HepG2 (cell line): ENCODE measurements at regions not wholly inside any gene's neighbourhood (a gene's known extent, or its start where the extent isn't known, plus 50 kb on each side); places are given as distances from the start of the nearest gene placed in this dataset.

Experiments used
- ATAC-seq: fragments of 200-7000 bp; cut with Tn5 transposase; 3 replicates; pipeline ENCODE4 v1.9.1; 2020; ENCODE audit warnings: mild to moderate bottlenecking, moderate library complexity
- BruUV-seq: library from RNA; stranded (reverse); fragments of 400-500 nt; replicated peaks from 2 replicates; lab custom pipeline; 2021; lab: Mats Ljungman, UMichigan
- CTCF ChIA-PET: fragments of 300-600 bp; formaldehyde crosslinking; extraction: SDS; loops from one replicate; lab custom pipeline; 2021; ENCODE audit warnings: low total read pairs, inconsistent platforms, low intra/inter-chr PET ratio; lab: Yijun Ruan, JAX
- POLR2A ChIA-PET: fragments of 350-600 bp; sonication (Branson Sonifier 250); formaldehyde crosslinking; loops from one replicate; lab custom pipeline; 2020; ENCODE audit warnings: antibody characterized with exemption, inconsistent platforms; lab: Yijun Ruan, JAX
- DNase-seq: peaks from one replicate; pipeline ENCODE4 v3.0.0-alpha.2; 2015; ENCODE audit warnings: low spot score
- FAIRE-seq: peaks from 3 replicates; lab custom pipeline; 2011; peaks lifted over from hg19 to GRCh38; lab: Jason Lieb, UNC
- H2AFZ ChIP-seq: one replicate; pipeline ENCODE4 v1.6.1; 2011; ENCODE audit warnings: low read length, inconsistent platforms
- H3K27ac ChIP-seq: fragments of 300-600 bp; 3 replicates; pipeline ENCODE4 v1.8.0; 2011; ENCODE audit warnings: mixed run types, mild to moderate bottlenecking, mixed read lengths, low read length, inconsistent platforms; ENCODE audit not compliant: insufficient read depth; ENCODE audit errors: extremely low read length
- H3K27me3 ChIP-seq, 2 experiments: fragments of 200-600 bp in 1 of 2; 2 replicates in 1 of 2; 3 replicates in 1 of 2; pipeline versions ENCODE4 v1.6.0 to v1.8.0; 2011; ENCODE audit warnings: low read length in 2 of 2, mild to moderate bottlenecking in 2 of 2, moderate library complexity in 2 of 2, inconsistent platforms in 1 of 2; ENCODE audit not compliant: insufficient read depth in 2 of 2, control insufficient read depth in 1 of 2
- H3K36me3 ChIP-seq, 2 experiments: fragments of 200-600 bp in 1 of 2; replicated peaks in 1 of 2; 2 replicates in 1 of 2; 3 replicates in 1 of 2; pipeline versions ENCODE4 v1.5.1 to v1.8.0; 2011; ENCODE audit warnings: low read length in 2 of 2, inconsistent platforms in 1 of 2; ENCODE audit not compliant: insufficient read depth in 2 of 2, control insufficient read depth in 1 of 2
- H3K4me1 ChIP-seq: 2 replicates; pipeline ENCODE4 v1.5.1; 2012; ENCODE audit warnings: low read length, inconsistent platforms; ENCODE audit not compliant: insufficient read depth
- H3K4me2 ChIP-seq: 2 replicates; pipeline ENCODE4 v1.6.0; 2011; ENCODE audit warnings: low read depth, low read length, inconsistent platforms
- H3K4me3 ChIP-seq, 3 experiments: fragments of 200-600 bp in 1 of 3; sonication (generic), shearing (Covaris generic) in 1 of 3; replicated peaks in 1 of 3; 2 replicates each; pipeline ENCODE4 v1.5.1; 2011 to 2016; ENCODE audit warnings: low read length in 3 of 3, inconsistent platforms in 2 of 3, low read depth in 2 of 3, mild to moderate bottlenecking in 2 of 3, control low read depth in 1 of 3, mixed read lengths in 1 of 3; ENCODE audit not compliant: insufficient read depth in 1 of 3
- H3K79me2 ChIP-seq: one replicate; pipeline ENCODE4 v1.6.1; 2011; ENCODE audit warnings: low read length, inconsistent platforms; ENCODE audit not compliant: insufficient read depth
- H3K9ac ChIP-seq: 2 replicates; pipeline ENCODE4 v1.6.0; 2011; ENCODE audit warnings: mild to moderate bottlenecking, low read depth, low read length, inconsistent platforms; ENCODE audit not compliant: insufficient read depth
- H3K9me3 ChIP-seq: 2 replicates; pipeline ENCODE4 v1.5.1; 2012; ENCODE audit warnings: mild to moderate bottlenecking, low read length
- H4K20me1 ChIP-seq: 2 replicates; pipeline ENCODE4 v1.6.0; 2011; ENCODE audit warnings: inconsistent platforms, mild to moderate bottlenecking, low read length, moderate library complexity; ENCODE audit not compliant: insufficient read depth
- AGO2 ChIP-seq: fragments of 200-400 bp; formaldehyde crosslinking; optimal IDR thresholded peaks from 2 replicates; pipeline ENCODE3; 2017; ENCODE audit warnings: mild to moderate bottlenecking, low read depth, low read length, moderate library complexity
- HMG20B ChIP-seq: conservative IDR thresholded peaks from 2 replicates; pipeline ENCODE4 v1.6.1; 2016; ENCODE audit warnings: missing genetic modification reagents, missing compliant biosample characterization
- POGZ ChIP-seq: sonication (generic); formaldehyde crosslinking; IDR thresholded peaks from 2 replicates; pipeline ENCODE4 v1.4.0; 2020; ENCODE audit warnings: mild to moderate bottlenecking, missing genetic modification reagents
- REPIN1 ChIP-seq: sonication (generic); formaldehyde crosslinking; IDR thresholded peaks from 2 replicates; pipeline ENCODE4 v1.8.0; 2022; ENCODE audit warnings: missing genetic modification reagents, low read depth, mild to moderate bottlenecking, borderline replicate concordance
- STAT5B ChIP-seq: sonication (generic); formaldehyde crosslinking; IDR thresholded peaks from 2 replicates; pipeline ENCODE4 v1.4.0; 2020; ENCODE audit warnings: missing genetic modification reagents
- ZNF234 ChIP-seq: sonication (generic); formaldehyde crosslinking; conservative IDR thresholded peaks from 2 replicates; pipeline ENCODE4 v1.5.1; 2020; ENCODE audit warnings: mild to moderate bottlenecking, missing genetic modification reagents
- ZNF850 ChIP-seq: sonication (generic); formaldehyde crosslinking; conservative IDR thresholded peaks from 2 replicates; pipeline ENCODE4 v1.9.0; 2021; ENCODE audit warnings: mild to moderate bottlenecking, missing genetic modification reagents
- WGBS: methylation state at CpG from one replicate; pipeline ENCODE4 v1.1.6; 2017; ENCODE audit warnings: low lambda C conversion rate; 5-methylcytosine and 5-hydroxymethylcytosine counted together
- in situ Hi-C: cut with HindIII; loops from 2 replicates; pipeline ENCODE4 v1.10.0; 2017; ENCODE audit warnings: low pct_unique_long_range_greater_than_20kb; ENCODE audit not compliant: extremely low pct_ligation_motif_present
- intact Hi-C: fragments of 100-400 bp; cut with micrococcal nuclease; formaldehyde crosslinking; loops from one replicate; pipeline ENCODE4 v1.10.0; 2022; ENCODE audit not compliant: unreplicated experiment
- TF ChIP-seq, protein P1 (sequence below): sonication (generic); formaldehyde crosslinking; IDR thresholded peaks from 2 replicates; pipeline ENCODE4 v1.4.0; 2020; ENCODE audit warnings: missing genetic modification reagents, mild to moderate bottlenecking, borderline replicate concordance
- TF ChIP-seq, protein P2 (sequence below): sonication (generic); formaldehyde crosslinking; IDR thresholded peaks from 2 replicates; pipeline ENCODE4 v1.4.0; 2020; ENCODE audit warnings: missing genetic modification reagents

DNA sequence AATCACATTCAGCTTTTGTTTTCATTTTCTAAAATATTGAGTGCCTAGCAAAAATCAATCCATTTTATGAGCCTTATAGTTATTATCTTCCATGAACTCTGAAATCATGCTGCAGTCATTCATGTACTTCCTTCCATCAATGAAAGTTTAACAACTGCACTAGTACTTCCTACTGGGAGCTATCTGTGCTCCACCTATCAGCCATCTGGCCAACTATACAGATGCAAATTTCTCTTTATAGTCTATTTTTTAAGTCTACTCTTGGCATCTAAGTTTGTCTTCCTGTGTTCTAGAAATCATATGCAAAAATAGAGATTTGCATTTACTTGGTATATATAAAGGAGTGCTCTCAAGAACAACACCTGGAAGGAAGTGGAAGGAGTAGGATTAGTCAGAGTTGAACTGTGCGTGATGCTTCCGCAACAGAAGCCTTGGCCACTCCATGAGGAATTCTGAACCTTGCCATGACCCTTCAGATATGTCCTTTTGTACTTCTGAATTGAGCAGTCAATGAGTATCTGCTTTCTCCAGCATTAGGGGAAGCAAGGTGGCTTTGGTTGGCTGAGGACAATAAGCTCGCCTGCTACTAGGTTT is 403.2 kb upstream of the ADAMTS5 start:
- ATAC-seq (no peak), DNase-seq (no peak), FAIRE-seq (no peak)
- Histone ChIP-seq H3K4me2 (no peak overlapping the region), H3K27ac (no peak overlapping the region), H4K20me1 (no peaks in the 10 kb centered on the region), H3K4me1 (no peaks in the 10 kb centered on the region), H3K36me3 (no peaks in the 10 kb centered on the region), H3K27me3 (no peaks in the 10 kb centered on the region), H2AFZ (no peak overlapping the region), H3K9me3 (peaks cover 99% of the 10 kb centered on the region), H3K79me2 (no peaks in the 10 kb centered on the region), H3K9ac (no peak overlapping the region), H3K4me3 (no peak overlapping the region)
- POLR2A ChIA-PET = no interaction called here
- WGBS = 28% methylated on average over 3 of the region's 3 CpGs
- CTCF ChIA-PET = no interaction called here
- intact Hi-C loops (no loop called here), in situ Hi-C loops (no loop called here)
- TF ChIP-seq STAT5B = no peak
- no peak for TF ChIP-seq ZNF850 (CRISPR knock-in tag)
- TF ChIP-seq, protein P1, sequence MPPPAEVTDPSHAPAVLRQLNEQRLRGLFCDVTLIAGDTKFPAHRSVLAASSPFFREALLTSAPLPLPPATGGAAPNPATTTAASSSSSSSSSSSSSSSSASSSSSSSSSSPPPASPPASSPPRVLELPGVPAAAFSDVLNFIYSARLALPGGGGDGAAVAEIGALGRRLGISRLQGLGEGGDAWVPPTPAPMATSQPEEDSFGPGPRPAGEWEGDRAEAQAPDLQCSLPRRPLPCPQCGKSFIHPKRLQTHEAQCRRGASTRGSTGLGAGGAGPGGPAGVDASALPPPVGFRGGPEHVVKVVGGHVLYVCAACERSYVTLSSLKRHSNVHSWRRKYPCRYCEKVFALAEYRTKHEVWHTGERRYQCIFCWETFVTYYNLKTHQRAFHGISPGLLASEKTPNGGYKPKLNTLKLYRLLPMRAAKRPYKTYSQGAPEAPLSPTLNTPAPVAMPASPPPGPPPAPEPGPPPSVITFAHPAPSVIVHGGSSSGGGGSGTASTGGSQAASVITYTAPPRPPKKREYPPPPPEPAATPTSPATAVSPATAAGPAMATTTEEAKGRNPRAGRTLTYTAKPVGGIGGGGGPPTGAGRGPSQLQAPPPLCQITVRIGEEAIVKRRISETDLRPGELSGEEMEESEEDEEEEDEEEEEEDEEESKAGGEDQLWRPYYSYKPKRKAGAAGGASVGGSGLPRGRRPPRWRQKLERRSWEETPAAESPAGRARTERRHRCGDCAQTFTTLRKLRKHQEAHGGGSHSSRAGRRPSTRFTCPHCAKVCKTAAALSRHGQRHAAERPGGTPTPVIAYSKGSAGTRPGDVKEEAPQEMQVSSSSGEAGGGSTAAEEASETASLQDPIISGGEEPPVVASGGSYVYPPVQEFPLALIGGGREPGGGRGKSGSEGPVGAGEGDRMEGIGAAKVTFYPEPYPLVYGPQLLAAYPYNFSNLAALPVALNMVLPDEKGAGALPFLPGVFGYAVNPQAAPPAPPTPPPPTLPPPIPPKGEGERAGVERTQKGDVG (CRISPR knock-in tag) = no peak
- no peak for TF ChIP-seq HMG20B (CRISPR knock-in tag)
- TF ChIP-seq POGZ = no peak
- BruUV-seq = no TSS peak

DNA sequence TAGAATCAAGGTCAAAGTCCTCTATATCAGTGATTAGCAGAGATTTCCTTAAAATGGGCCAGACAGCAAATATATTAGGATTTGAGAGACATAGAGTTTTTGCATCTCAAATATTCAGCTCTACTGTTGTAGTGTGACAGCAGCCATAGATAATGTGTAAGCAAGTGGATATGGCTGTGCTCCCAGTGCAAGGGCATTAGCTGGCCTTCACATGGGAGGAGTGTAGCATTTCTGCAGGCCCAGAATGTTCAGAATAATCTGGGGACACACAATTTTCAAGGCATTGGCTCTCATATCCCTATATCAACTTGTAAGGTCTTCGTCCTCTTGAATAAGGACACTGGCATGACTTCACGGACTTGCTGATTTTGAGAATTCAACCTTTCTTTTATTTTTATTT is 402.3 kb upstream of the ADAMTS5 start:
- no peaks in the 10 kb centered on the region for H4K20me1 ChIP-seq
- intact Hi-C loops (no loop called here), in situ Hi-C loops (no loop called here)
- CTCF ChIA-PET = no interaction called here
- no peak for ATAC-seq
- H3K27ac ChIP-seq = no peak overlapping the region
- no peak for FAIRE-seq
- BruUV-seq = no TSS peak
- TF ChIP-seq ZNF234 (CRISPR knock-in tag) = no peak
- no peak for TF ChIP-seq AGO2
- TF ChIP-seq REPIN1 (CRISPR knock-in tag) = no peak
- TF ChIP-seq, protein P2, sequence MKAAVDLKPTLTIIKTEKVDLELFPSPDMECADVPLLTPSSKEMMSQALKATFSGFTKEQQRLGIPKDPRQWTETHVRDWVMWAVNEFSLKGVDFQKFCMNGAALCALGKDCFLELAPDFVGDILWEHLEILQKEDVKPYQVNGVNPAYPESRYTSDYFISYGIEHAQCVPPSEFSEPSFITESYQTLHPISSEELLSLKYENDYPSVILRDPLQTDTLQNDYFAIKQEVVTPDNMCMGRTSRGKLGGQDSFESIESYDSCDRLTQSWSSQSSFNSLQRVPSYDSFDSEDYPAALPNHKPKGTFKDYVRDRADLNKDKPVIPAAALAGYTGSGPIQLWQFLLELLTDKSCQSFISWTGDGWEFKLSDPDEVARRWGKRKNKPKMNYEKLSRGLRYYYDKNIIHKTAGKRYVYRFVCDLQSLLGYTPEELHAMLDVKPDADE = no peak
- H3K36me3 ChIP-seq = no peaks in the 10 kb centered on the region
- H3K4me1 ChIP-seq = no peaks in the 10 kb centered on the region
- H2AFZ ChIP-seq = no peak overlapping the region
- H3K4me2 ChIP-seq = no peak overlapping the region
- peaks cover 98% of the 10 kb centered on the region for H3K9me3 ChIP-seq
- no peak overlapping the region for H3K4me3 ChIP-seq
- POLR2A ChIA-PET = no interaction called here
- H3K27me3 ChIP-seq = no peaks in the 10 kb centered on the region
- DNase-seq = no peak
- H3K9ac ChIP-seq = no peak overlapping the region
- H3K79me2 ChIP-seq = no peaks in the 10 kb centered on the region
- 7% methylated on average over 2 of the region's 2 CpGs for WGBS
